ENCODE measurements at regions not wholly inside any gene's neighbourhood (a gene's known extent, or its start where the extent isn't known, plus 50 kb on each side); places are given as distances from the start of the nearest gene placed in this dataset.

DNA sequence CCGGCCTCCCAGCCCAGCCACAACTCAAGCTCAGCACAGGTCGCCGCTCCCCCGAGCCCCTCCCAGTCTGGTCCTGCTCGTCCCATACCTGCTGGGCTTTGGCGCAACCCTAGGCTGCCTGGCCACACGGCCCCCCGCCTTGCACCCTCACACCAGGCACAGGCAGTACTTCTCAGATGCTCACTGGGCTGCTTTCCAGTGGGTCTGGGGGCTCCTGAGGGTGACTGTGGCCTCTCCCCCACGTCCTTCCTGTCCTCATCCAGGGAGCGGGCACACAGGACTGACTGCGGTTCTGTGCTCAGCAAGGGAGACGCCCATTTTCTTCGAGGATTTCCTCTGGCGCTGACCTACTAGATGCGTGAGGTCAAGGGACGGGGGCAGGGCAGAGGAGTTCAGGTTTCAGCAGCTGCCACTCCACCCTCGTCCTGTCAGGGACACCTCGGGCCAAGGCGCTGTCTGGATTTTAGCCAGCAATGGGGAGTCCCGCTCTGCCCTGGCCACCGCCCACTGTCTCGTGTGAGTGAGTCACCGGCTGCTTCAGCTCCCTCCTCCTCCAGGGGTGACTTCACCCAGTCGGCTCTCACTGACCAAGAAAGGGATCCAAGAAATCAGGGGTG is 115.8 kb downstream of the NPIPB11 start (continued):
- TF ChIP-seq, protein P1, sequence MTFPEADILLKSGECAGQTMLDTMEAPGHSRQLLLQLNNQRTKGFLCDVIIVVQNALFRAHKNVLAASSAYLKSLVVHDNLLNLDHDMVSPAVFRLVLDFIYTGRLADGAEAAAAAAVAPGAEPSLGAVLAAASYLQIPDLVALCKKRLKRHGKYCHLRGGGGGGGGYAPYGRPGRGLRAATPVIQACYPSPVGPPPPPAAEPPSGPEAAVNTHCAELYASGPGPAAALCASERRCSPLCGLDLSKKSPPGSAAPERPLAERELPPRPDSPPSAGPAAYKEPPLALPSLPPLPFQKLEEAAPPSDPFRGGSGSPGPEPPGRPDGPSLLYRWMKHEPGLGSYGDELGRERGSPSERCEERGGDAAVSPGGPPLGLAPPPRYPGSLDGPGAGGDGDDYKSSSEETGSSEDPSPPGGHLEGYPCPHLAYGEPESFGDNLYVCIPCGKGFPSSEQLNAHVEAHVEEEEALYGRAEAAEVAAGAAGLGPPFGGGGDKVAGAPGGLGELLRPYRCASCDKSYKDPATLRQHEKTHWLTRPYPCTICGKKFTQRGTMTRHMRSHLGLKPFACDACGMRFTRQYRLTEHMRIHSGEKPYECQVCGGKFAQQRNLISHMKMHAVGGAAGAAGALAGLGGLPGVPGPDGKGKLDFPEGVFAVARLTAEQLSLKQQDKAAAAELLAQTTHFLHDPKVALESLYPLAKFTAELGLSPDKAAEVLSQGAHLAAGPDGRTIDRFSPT (tag by site-specific recombination; IDR thresholded peaks at IDR 0.05) = peak; percentile 95
- no peak for TF ChIP-seq ZNF747 (tag by site-specific recombination; IDR thresholded peaks at IDR 0.05)
- no peak for TF ChIP-seq ZNF23 (tag by site-specific recombination; IDR thresholded peaks at IDR 0.05; ENCODE audit: borderline replicate concordance)
- TF ChIP-seq, protein P2, sequence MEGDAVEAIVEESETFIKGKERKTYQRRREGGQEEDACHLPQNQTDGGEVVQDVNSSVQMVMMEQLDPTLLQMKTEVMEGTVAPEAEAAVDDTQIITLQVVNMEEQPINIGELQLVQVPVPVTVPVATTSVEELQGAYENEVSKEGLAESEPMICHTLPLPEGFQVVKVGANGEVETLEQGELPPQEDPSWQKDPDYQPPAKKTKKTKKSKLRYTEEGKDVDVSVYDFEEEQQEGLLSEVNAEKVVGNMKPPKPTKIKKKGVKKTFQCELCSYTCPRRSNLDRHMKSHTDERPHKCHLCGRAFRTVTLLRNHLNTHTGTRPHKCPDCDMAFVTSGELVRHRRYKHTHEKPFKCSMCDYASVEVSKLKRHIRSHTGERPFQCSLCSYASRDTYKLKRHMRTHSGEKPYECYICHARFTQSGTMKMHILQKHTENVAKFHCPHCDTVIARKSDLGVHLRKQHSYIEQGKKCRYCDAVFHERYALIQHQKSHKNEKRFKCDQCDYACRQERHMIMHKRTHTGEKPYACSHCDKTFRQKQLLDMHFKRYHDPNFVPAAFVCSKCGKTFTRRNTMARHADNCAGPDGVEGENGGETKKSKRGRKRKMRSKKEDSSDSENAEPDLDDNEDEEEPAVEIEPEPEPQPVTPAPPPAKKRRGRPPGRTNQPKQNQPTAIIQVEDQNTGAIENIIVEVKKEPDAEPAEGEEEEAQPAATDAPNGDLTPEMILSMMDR (tag by site-specific recombination; IDR thresholded peaks at IDR 0.05) = no peak
- no peak for TF ChIP-seq ZNF707 (tag by site-specific recombination; IDR thresholded peaks at IDR 0.05)
- peak; percentile 57 for TF ChIP-seq ZXDB (tag by site-specific recombination; IDR thresholded peaks at IDR 0.05)
- TF ChIP-seq ZNF560 (tag by site-specific recombination; IDR thresholded peaks at IDR 0.05; ENCODE audit: borderline replicate concordance) = no peak
- TF ChIP-seq YY2 (tag by site-specific recombination; IDR thresholded peaks at IDR 0.05) = no peak
- 0 out of 2 replicates have a peak, but pooled peaks have one; percentile 36 for TF ChIP-seq ZNF561 (tag by site-specific recombination; IDR thresholded peaks at IDR 0.05; ENCODE audit: borderline replicate concordance)
- TF ChIP-seq GLIS2 (tag by site-specific recombination; IDR thresholded peaks at IDR 0.05) = no peak
- TF ChIP-seq ZBTB48 (tag by site-specific recombination; IDR thresholded peaks at IDR 0.05) = peak; percentile 73
- no peak for TF ChIP-seq ZNF529 (tag by site-specific recombination; IDR thresholded peaks at IDR 0.05; ENCODE audit: insufficient replicate concordance)
- TF ChIP-seq PRDM1 (tag by site-specific recombination; IDR thresholded peaks at IDR 0.05) = no peak
- TF ChIP-seq WT1 (tag by site-specific recombination; IDR thresholded peaks at IDR 0.05) = peak; percentile 82
- no peak for TF ChIP-seq ZNF24 (tag by site-specific recombination; IDR thresholded peaks at IDR 0.05)
- TF ChIP-seq ZNF843 (tag by site-specific recombination; IDR thresholded peaks at IDR 0.05) = no peak; the same call in 1 of the 2 replicates
- TF ChIP-seq, protein P3, sequence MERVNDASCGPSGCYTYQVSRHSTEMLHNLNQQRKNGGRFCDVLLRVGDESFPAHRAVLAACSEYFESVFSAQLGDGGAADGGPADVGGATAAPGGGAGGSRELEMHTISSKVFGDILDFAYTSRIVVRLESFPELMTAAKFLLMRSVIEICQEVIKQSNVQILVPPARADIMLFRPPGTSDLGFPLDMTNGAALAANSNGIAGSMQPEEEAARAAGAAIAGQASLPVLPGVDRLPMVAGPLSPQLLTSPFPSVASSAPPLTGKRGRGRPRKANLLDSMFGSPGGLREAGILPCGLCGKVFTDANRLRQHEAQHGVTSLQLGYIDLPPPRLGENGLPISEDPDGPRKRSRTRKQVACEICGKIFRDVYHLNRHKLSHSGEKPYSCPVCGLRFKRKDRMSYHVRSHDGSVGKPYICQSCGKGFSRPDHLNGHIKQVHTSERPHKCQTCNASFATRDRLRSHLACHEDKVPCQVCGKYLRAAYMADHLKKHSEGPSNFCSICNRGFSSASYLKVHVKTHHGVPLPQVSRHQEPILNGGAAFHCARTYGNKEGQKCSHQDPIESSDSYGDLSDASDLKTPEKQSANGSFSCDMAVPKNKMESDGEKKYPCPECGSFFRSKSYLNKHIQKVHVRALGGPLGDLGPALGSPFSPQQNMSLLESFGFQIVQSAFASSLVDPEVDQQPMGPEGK (tag by site-specific recombination; IDR thresholded peaks at IDR 0.05) = peak; percentile 93
- TF ChIP-seq, protein P4, sequence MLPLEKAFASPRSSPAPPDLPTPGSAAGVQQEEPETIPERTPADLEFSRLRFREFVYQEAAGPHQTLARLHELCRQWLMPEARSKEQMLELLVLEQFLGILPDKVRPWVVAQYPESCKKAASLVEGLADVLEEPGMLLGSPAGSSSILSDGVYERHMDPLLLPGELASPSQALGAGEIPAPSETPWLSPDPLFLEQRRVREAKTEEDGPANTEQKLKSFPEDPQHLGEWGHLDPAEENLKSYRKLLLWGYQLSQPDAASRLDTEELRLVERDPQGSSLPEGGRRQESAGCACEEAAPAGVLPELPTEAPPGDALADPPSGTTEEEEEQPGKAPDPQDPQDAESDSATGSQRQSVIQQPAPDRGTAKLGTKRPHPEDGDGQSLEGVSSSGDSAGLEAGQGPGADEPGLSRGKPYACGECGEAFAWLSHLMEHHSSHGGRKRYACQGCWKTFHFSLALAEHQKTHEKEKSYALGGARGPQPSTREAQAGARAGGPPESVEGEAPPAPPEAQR (tag by site-specific recombination; IDR thresholded peaks at IDR 0.05) = no peak
- TF ChIP-seq SP3 (tag by site-specific recombination; IDR thresholded peaks at IDR 0.05) = peak; percentile 66
- TF ChIP-seq, protein P5, sequence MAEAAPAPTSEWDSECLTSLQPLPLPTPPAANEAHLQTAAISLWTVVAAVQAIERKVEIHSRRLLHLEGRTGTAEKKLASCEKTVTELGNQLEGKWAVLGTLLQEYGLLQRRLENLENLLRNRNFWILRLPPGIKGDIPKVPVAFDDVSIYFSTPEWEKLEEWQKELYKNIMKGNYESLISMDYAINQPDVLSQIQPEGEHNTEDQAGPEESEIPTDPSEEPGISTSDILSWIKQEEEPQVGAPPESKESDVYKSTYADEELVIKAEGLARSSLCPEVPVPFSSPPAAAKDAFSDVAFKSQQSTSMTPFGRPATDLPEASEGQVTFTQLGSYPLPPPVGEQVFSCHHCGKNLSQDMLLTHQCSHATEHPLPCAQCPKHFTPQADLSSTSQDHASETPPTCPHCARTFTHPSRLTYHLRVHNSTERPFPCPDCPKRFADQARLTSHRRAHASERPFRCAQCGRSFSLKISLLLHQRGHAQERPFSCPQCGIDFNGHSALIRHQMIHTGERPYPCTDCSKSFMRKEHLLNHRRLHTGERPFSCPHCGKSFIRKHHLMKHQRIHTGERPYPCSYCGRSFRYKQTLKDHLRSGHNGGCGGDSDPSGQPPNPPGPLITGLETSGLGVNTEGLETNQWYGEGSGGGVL (tag by site-specific recombination; IDR thresholded peaks at IDR 0.05) = peak; percentile 50; the same call in 1 of the 2 replicates
- no peak for TF ChIP-seq ZNF19 (tag by site-specific recombination; IDR thresholded peaks at IDR 0.05; ENCODE audit: low read depth)
- TF ChIP-seq KLF9 (tag by site-specific recombination; IDR thresholded peaks at IDR 0.05; ENCODE audit: low read depth) = peak; percentile 85
- no peak for TF ChIP-seq ZBTB20 (tag by site-specific recombination; IDR thresholded peaks at IDR 0.05)
- TF ChIP-seq BCL11A (tag by site-specific recombination; IDR thresholded peaks at IDR 0.05; ENCODE audit: low read depth) = peak; percentile 80
- no peak for TF ChIP-seq ZNF626 (tag by site-specific recombination; IDR thresholded peaks at IDR 0.05)
- no peak for TF ChIP-seq ZNF777 (tag by site-specific recombination; IDR thresholded peaks at IDR 0.05; ENCODE audit: borderline replicate concordance)
- TF ChIP-seq, protein P6, sequence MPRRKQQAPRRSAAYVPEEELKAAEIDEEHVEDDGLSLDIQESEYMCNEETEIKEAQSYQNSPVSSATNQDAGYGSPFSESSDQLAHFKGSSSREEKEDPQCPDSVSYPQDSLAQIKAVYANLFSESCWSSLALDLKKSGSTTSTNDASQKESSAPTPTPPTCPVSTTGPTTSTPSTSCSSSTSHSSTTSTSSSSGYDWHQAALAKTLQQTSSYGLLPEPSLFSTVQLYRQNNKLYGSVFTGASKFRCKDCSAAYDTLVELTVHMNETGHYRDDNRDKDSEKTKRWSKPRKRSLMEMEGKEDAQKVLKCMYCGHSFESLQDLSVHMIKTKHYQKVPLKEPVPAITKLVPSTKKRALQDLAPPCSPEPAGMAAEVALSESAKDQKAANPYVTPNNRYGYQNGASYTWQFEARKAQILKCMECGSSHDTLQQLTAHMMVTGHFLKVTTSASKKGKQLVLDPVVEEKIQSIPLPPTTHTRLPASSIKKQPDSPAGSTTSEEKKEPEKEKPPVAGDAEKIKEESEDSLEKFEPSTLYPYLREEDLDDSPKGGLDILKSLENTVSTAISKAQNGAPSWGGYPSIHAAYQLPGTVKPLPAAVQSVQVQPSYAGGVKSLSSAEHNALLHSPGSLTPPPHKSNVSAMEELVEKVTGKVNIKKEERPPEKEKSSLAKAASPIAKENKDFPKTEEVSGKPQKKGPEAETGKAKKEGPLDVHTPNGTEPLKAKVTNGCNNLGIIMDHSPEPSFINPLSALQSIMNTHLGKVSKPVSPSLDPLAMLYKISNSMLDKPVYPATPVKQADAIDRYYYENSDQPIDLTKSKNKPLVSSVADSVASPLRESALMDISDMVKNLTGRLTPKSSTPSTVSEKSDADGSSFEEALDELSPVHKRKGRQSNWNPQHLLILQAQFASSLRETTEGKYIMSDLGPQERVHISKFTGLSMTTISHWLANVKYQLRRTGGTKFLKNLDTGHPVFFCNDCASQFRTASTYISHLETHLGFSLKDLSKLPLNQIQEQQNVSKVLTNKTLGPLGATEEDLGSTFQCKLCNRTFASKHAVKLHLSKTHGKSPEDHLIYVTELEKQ (tag by site-specific recombination; IDR thresholded peaks at IDR 0.05; ENCODE audit: borderline replicate concordance) = peak; percentile 51; the same call in 1 of the 2 replicates
